ENCODE measurements at regions not wholly inside any gene's neighbourhood (a gene's known extent, or its start where the extent isn't known, plus 50 kb on each side); places are given as distances from the start of the nearest gene placed in this dataset.

- intact Hi-C loops (cut with DNase I; ENCODE audit: low total_unique reads): no loop called here
- no peak for DNase-seq
- no peak for TF ChIP-seq CTCF (IDR thresholded peaks at IDR 0.05)
- Histone ChIP-seq H3K9me3 (no peaks in the 10 kb centered on the region), H3K27me3 (no peaks in the 10 kb centered on the region), H3K4me3 (no peak overlapping the region), H3K36me3 (no peaks in the 10 kb centered on the region), H3K4me1 (no peaks in the 10 kb centered on the region), H3K27ac (no peak overlapping the region)
Measured at GRCh38 chr12:30578426-30578825, 117.2 kb downstream of the IPO8 start.

- intact Hi-C loops (cut with DNase I; ENCODE audit: low total_unique reads): no loop called here
- DNase-seq: no peak
- TF ChIP-seq POLR2A (IDR thresholded peaks at IDR 0.05): no peak
- TF ChIP-seq CTCF (IDR thresholded peaks at IDR 0.05): no peak
Measured at GRCh38 chr12:30573145-30573544, 122.5 kb downstream of the IPO8 start.

GRCh38 chr12:30570211-30570890 lies 125.3 kb downstream of the IPO8 start:
- H3K9me3 ChIP-seq: no peaks in the 10 kb centered on the region
- intact Hi-C loops (cut with DNase I; ENCODE audit: low total_unique reads): no loop called here
- H3K27ac ChIP-seq: no peak overlapping the region
- no peaks in the 10 kb centered on the region for H3K36me3 ChIP-seq
- no peak overlapping the region for H3K4me3 ChIP-seq
- no peaks in the 10 kb centered on the region for H3K4me1 ChIP-seq
- H3K27me3 ChIP-seq: no peaks in the 10 kb centered on the region
- DNase-seq: no peak
- TF ChIP-seq POLR2A (IDR thresholded peaks at IDR 0.05) (no peak), CTCF (IDR thresholded peaks at IDR 0.05) (no peak)

More at GRCh38 chr12:30573145-30573544, 122.5 kb downstream of the IPO8 start:
- Histone ChIP-seq H3K27me3 (no peaks in the 10 kb centered on the region), H3K9me3 (no peaks in the 10 kb centered on the region), H3K27ac (no peak overlapping the region), H3K4me1 (no peaks in the 10 kb centered on the region), H3K4me3 (no peak overlapping the region), H3K36me3 (no peaks in the 10 kb centered on the region)

- Histone ChIP-seq H3K27me3 (no peaks in the 10 kb centered on the region), H3K4me3 (no peak overlapping the region), H3K4me1 (no peaks in the 10 kb centered on the region), H3K27ac (no peak overlapping the region), H3K9me3 (no peaks in the 10 kb centered on the region), H3K36me3 (no peaks in the 10 kb centered on the region)
- no peak for DNase-seq
- no peak for TF ChIP-seq CTCF (IDR thresholded peaks at IDR 0.05)
- TF ChIP-seq POLR2A (IDR thresholded peaks at IDR 0.05): no peak
- intact Hi-C loops (cut with DNase I; ENCODE audit: low total_unique reads): no loop called here
Measured at GRCh38 chr12:30569426-30569825, 126.2 kb downstream of the IPO8 start.

- intact Hi-C loops (cut with DNase I; ENCODE audit: low total_unique reads): no loop called here
- TF ChIP-seq POLR2A (IDR thresholded peaks at IDR 0.05) (no peak), CTCF (IDR thresholded peaks at IDR 0.05) (no peak)
- H3K27me3 ChIP-seq: no peaks in the 10 kb centered on the region
- H3K9me3 ChIP-seq: no peaks in the 10 kb centered on the region
- no peak overlapping the region for H3K27ac ChIP-seq
- H3K4me3 ChIP-seq: no peak overlapping the region
- no peak for DNase-seq
- no peaks in the 10 kb centered on the region for H3K36me3 ChIP-seq
- no peaks in the 10 kb centered on the region for H3K4me1 ChIP-seq
Measured at GRCh38 chr12:30568453-30568852, 127.2 kb downstream of the IPO8 start.
